ENCODE measurements at regions not wholly inside any gene's neighbourhood (a gene's known extent, or its start where the extent isn't known, plus 50 kb on each side); places are given as distances from the start of the nearest gene placed in this dataset.

- H3K27me3 Mint-ChIP-seq (ENCODE audit: insufficient read depth, unreplicated experiment) = no peaks in the 10 kb centered on the region
- ChIA-PET POLR2A (no interaction called here), CTCF (interaction anchor here (0.9 kb wide), 1 partner anchor 27 kb away, joined by 3 read pairs; no protein-coding TSS in a partner anchor)
- H3K27ac Mint-ChIP-seq (ENCODE audit: low read depth, unreplicated experiment) = no peak overlapping the region
- intact Hi-C loops (cut with micrococcal nuclease) = no loop called here
- no peaks in the 10 kb centered on the region for H3K9me3 Mint-ChIP-seq (ENCODE audit: unreplicated experiment)
- no peak for DNase-seq (ENCODE audit: unreplicated experiment)
- no peak for TF ChIP-seq CTCF (IDR thresholded peaks at IDR 0.05; ENCODE audit: unreplicated experiment)
- no peak overlapping the region for H3K4me3 Mint-ChIP-seq (ENCODE audit: unreplicated experiment)
- H3K4me1 Mint-ChIP-seq (ENCODE audit: insufficient read depth, unreplicated experiment) = no peaks in the 10 kb centered on the region
- BruUV-seq (replicated peaks) = no TSS peak
- no peaks in the 10 kb centered on the region for H3K36me3 Mint-ChIP-seq (ENCODE audit: insufficient read depth, unreplicated experiment)
These were observed 82.4 kb downstream of the KCNJ2 start for GRCh38 chr17:70251706-70252105.

- H3K27ac Mint-ChIP-seq (ENCODE audit: low read depth, unreplicated experiment) = no peak overlapping the region
- H3K9me3 Mint-ChIP-seq (ENCODE audit: unreplicated experiment) = no peaks in the 10 kb centered on the region
- H3K36me3 Mint-ChIP-seq (ENCODE audit: insufficient read depth, unreplicated experiment) = no peaks in the 10 kb centered on the region
- no TSS peak for BruUV-seq (replicated peaks)
- DNase-seq (ENCODE audit: unreplicated experiment) = peak; percentile 27
- CTCF ChIA-PET = interaction anchor here (0.7 to 1.4 kb wide), 2 partner anchors 27 to 297 kb away, joined by 4 read pairs; no protein-coding TSS in a partner anchor
- intact Hi-C loops (cut with micrococcal nuclease) = no loop called here
- H3K4me1 Mint-ChIP-seq (ENCODE audit: insufficient read depth, unreplicated experiment) = no peaks in the 10 kb centered on the region
- no peak overlapping the region for H3K4me3 Mint-ChIP-seq (ENCODE audit: unreplicated experiment)
- no peaks in the 10 kb centered on the region for H3K27me3 Mint-ChIP-seq (ENCODE audit: insufficient read depth, unreplicated experiment)
- POLR2A ChIA-PET = interaction anchor here (0.6 kb wide), 1 partner anchor 39 kb away, joined by 5 read pairs; no protein-coding TSS in a partner anchor
- TF ChIP-seq CTCF (IDR thresholded peaks at IDR 0.05; ENCODE audit: unreplicated experiment) = no peak
These were observed 85.6 kb downstream of the KCNJ2 start for GRCh38 chr17:70254735-70255460.

- TF ChIP-seq CTCF (IDR thresholded peaks at IDR 0.05; ENCODE audit: unreplicated experiment) = no peak
- no peak overlapping the region for H3K27ac Mint-ChIP-seq (ENCODE audit: low read depth, unreplicated experiment)
- no peaks in the 10 kb centered on the region for H3K27me3 Mint-ChIP-seq (ENCODE audit: insufficient read depth, unreplicated experiment)
- ChIA-PET POLR2A (no interaction called here), CTCF (no interaction called here)
- no peak for DNase-seq (ENCODE audit: unreplicated experiment)
- H3K9me3 Mint-ChIP-seq (ENCODE audit: unreplicated experiment) = no peaks in the 10 kb centered on the region
- BruUV-seq (replicated peaks) = no TSS peak
- intact Hi-C loops (cut with micrococcal nuclease) = no loop called here
- H3K36me3 Mint-ChIP-seq (ENCODE audit: insufficient read depth, unreplicated experiment) = no peaks in the 10 kb centered on the region
- H3K4me3 Mint-ChIP-seq (ENCODE audit: unreplicated experiment) = no peak overlapping the region
- no peaks in the 10 kb centered on the region for H3K4me1 Mint-ChIP-seq (ENCODE audit: insufficient read depth, unreplicated experiment)
These were observed 87.4 kb downstream of the KCNJ2 start for GRCh38 chr17:70256751-70257150.

- BruUV-seq (replicated peaks) = no TSS peak
- no peaks in the 10 kb centered on the region for H3K4me1 Mint-ChIP-seq (ENCODE audit: insufficient read depth, unreplicated experiment)
- no peak overlapping the region for H3K4me3 Mint-ChIP-seq (ENCODE audit: unreplicated experiment)
- H3K36me3 Mint-ChIP-seq (ENCODE audit: insufficient read depth, unreplicated experiment) = no peaks in the 10 kb centered on the region
- intact Hi-C loops (cut with micrococcal nuclease) = no loop called here
- ChIA-PET CTCF (interaction anchor here (0.9 kb wide), 1 partner anchor 9 kb away, joined by 4 read pairs; no protein-coding TSS in a partner anchor), POLR2A (interaction anchor here (0.8 to 1.6 kb wide), 2 partner anchors 12 to 94 kb away, joined by 3 to 4 read pairs; no protein-coding TSS in a partner anchor)
- no peaks in the 10 kb centered on the region for H3K27me3 Mint-ChIP-seq (ENCODE audit: insufficient read depth, unreplicated experiment)
- TF ChIP-seq CTCF (IDR thresholded peaks at IDR 0.05; ENCODE audit: unreplicated experiment) = no peak
- no peak for DNase-seq (ENCODE audit: unreplicated experiment)
- H3K27ac Mint-ChIP-seq (ENCODE audit: low read depth, unreplicated experiment) = no peak overlapping the region
- H3K9me3 Mint-ChIP-seq (ENCODE audit: unreplicated experiment) = no peaks in the 10 kb centered on the region
These were observed 89.1 kb downstream of the KCNJ2 start for GRCh38 chr17:70258465-70258864.

Measured in MCF 10A (cell line).